GM19043 (cell line): ENCODE measurements at regions not wholly inside any gene's neighbourhood (a gene's known extent, or its start where the extent isn't known, plus 50 kb on each side); places are given as distances from the start of the nearest gene placed in this dataset.
"Not testable (repeated sequence)": the region's sequence is repeated elsewhere in the genome, so short reads cannot be mapped to it uniquely, and the experiment has no call there.

Source experiments
- ATAC-seq: cut with Tn5 transposase; IDR thresholded peaks from one replicate; pipeline ENCODE4 v1.9.1; 2021; ENCODE audit warnings: low read depth; ENCODE audit not compliant: unreplicated experiment

- ATAC-seq, result no peak
Measured at GRCh38 chr10:4162571-4163286, 377.7 kb upstream of the KLF6 start.

- ATAC-seq, result no peak
Measured at GRCh38 chr10:4159173-4159572, 374.2 kb upstream of the KLF6 start.

GRCh38 chr10:4154191-4154715 is 369.2 kb upstream of the KLF6 start:
- ATAC-seq, result no peak

- ATAC-seq, result no peak
Measured at GRCh38 chr10:4151466-4151865, 366.5 kb upstream of the KLF6 start.

GRCh38 chr10:4150676-4151075 is 365.7 kb upstream of the KLF6 start:
- no peak for ATAC-seq

GRCh38 chr10:4149460-4149859 is 364.5 kb upstream of the KLF6 start:
- not testable (repeated sequence) for ATAC-seq

GRCh38 chr10:4147245-4147644 is 362.2 kb upstream of the KLF6 start:
- ATAC-seq, result no peak

GRCh38 chr10:4144817-4145216 is 359.8 kb upstream of the KLF6 start:
- no peak for ATAC-seq

GRCh38 chr10:4141471-4141870 is 356.5 kb upstream of the KLF6 start:
- no peak for ATAC-seq

GRCh38 chr10:4138146-4138721 is 353.2 kb upstream of the KLF6 start:
- no peak for ATAC-seq

- ATAC-seq, result no peak
Measured at GRCh38 chr10:4137299-4137698, 352.3 kb upstream of the KLF6 start.

GRCh38 chr10:4136121-4136520 is 351.1 kb upstream of the KLF6 start:
- ATAC-seq, result peak; percentile 86

GRCh38 chr10:4132216-4132556 is 347.2 kb upstream of the KLF6 start:
- ATAC-seq, result no peak

- ATAC-seq, result peak; percentile 49
Measured at GRCh38 chr10:4131407-4132215, 346.6 kb upstream of the KLF6 start.

GRCh38 chr10:4130685-4131084 is 345.7 kb upstream of the KLF6 start:
- ATAC-seq, result no peak

GRCh38 chr10:4129866-4130477 is 345.0 kb upstream of the KLF6 start:
- ATAC-seq, result no peak

- peak; percentile 68 for ATAC-seq
Measured at GRCh38 chr10:4127518-4128315, 342.7 kb upstream of the KLF6 start.

GRCh38 chr10:4125776-4126175 is 340.8 kb upstream of the KLF6 start:
- ATAC-seq, result no peak

GRCh38 chr10:4121502-4122380 is 336.7 kb upstream of the KLF6 start:
- peak; percentile 78 for ATAC-seq
